CD1c-positive myeloid dendritic cell (primary cell): ENCODE measurements at regions not wholly inside any gene's neighbourhood (a gene's known extent, or its start where the extent isn't known, plus 50 kb on each side); places are given as distances from the start of the nearest gene placed in this dataset.
"Not testable (repeated sequence)": the region's sequence is repeated elsewhere in the genome, so short reads cannot be mapped to it uniquely, and the experiment has no call there.

Source experiments
- DNase-seq: peaks from one replicate; pipeline ENCODE4 v3.0.0-alpha.2; 2016; ENCODE audit errors: extremely low spot score

- DNase-seq = no peak
These were observed 161.7 kb downstream of the SMARCA1 start for GRCh38 chrX:129361576-129361975.

DNA sequence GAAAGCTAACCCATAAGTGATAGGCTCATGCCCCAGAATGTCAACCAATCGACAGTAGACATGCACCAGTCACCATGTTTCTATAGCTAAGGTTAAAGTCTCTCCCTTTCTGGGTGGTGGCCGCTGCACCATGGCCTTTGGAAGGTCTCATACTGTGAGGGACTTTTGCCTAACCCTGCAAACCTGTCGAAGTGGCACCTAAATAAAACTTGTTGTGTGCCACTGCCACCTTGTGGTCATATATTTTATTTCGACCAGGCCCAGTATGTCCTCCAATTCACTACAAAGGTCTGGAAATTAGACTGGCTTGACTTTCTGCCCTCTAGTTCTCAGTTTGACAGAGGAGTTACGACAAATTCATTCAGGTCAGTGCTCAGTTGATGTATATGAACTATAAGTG lies 163.1 kb downstream of the SMARCA1 start:
- DNase-seq = peak; percentile 50

GRCh38 chrX:129359269-129359668 lies 164.0 kb downstream of the SMARCA1 start:
- peak; percentile 1 for DNase-seq

DNA sequence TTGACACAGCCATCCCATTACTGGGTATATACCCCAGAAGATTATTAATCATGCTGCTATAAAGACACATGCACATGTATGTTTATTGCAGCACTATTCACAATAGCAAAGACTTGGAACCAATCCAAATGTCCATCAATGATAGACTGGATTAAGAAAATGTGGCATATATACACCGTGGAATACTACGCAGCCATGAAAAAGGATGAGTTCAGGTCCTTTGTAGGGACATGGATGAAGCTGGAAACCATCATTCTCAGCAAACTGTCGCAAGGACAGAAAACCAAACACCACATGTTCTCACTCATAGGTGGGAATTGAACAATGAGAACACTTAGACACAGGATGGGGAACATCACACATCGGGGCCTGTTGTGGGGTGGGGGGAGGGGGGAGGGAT lies 165.9 kb downstream of the SMARCA1 start:
- not testable (repeated sequence) for DNase-seq

- no peak for DNase-seq
These were observed 176.0 kb downstream of the SMARCA1 start for GRCh38 chrX:129347291-129347690.

GRCh38 chrX:129346574-129346973 lies 176.7 kb downstream of the SMARCA1 start:
- DNase-seq = no peak

GRCh38 chrX:129337264-129337663 lies 186.0 kb downstream of the SMARCA1 start:
- not testable (repeated sequence) for DNase-seq

- no peak for DNase-seq
These were observed 200.2 kb downstream of the SMARCA1 start for GRCh38 chrX:129323115-129323514.

DNA sequence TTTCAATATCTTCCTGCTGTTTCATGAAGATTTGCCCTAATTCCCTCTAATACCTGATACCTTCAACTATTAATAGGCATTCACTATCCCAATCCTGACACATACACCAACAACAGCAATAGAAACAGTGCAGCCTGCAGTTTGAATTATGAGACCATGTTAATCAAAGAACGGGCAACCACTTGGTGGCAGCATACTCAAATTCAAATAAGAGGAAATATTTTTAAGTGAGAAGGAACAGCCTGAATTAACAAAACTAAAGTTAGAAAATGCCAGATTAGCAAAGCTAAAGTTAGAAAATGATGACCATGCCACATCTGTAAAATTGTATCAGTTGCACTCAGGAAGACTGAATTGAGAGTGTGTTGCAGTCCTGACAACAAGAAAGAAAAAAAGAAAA lies 204.9 kb downstream of the SMARCA1 start:
- peak; percentile 8 for DNase-seq

DNA sequence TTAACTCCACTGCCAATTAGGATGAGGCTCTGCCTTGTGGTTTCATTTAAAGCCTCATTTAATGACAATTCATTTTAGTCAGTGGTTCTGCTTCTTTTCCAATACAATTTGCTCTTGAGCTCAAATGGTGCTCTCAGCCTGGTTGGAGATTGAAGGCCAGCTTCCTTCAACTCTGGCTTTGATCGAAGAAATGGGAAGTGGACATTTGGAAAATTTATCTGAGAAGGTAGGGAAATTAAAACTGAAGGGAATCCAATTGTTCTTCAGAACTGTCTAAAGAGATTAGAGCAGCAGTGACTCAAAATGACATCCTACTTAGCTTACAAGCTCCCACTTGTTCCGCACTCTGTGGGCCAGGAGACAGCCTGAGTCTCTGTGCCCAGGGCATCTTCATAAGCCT lies 206.8 kb downstream of the SMARCA1 start:
- DNase-seq = no peak

GRCh38 chrX:129310000-129310399 lies 213.3 kb downstream of the SMARCA1 start:
- no peak for DNase-seq

DNA sequence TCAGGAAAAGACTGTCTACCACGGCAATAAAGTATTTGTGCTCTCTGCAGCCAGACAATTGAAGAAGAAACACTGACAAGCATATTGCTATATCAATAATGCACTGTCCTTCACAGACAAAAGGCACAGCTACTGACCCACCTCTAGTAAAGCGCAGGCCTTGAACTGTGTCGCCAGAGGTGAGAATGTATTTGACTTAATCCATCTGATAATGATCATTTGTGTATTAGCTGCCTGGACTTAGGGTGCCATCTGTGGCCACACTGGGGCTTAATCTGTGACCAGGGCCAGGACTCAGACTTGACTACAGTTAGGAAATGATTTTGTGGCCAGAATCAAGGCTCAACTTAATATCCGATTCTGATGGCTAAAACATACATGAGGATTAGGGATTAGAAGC lies 260.4 kb downstream of the SMARCA1 start:
- no peak for DNase-seq

DNA sequence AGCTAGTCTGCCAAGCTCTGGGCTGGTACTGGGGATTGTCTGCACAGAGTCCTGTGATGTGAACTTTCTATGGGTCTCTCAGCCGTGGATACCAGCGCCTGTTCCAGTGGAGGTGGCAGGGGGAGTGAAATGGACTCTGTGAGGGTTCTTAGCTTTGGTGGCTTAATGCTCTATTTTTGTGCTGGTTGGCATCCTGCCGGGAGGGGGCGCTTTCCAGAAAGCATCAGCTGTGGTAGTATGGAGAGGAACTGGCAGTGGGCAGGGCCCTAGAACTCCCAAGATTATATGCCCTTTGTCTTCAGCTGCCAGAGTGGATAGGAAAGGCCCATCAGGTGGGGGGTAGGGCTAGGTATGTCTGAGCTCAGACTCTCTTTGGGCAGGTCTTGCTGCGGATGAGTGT lies 267.8 kb downstream of the SMARCA1 start:
- not testable (repeated sequence) for DNase-seq

GRCh38 chrX:129249563-129249962 lies 273.7 kb downstream of the SMARCA1 start:
- DNase-seq = no peak

- DNase-seq = no peak
These were observed 275.6 kb downstream of the SMARCA1 start for GRCh38 chrX:129247642-129248041.

- DNase-seq = no peak
These were observed 283.9 kb downstream of the SMARCA1 start for GRCh38 chrX:129239371-129239770.

DNA sequence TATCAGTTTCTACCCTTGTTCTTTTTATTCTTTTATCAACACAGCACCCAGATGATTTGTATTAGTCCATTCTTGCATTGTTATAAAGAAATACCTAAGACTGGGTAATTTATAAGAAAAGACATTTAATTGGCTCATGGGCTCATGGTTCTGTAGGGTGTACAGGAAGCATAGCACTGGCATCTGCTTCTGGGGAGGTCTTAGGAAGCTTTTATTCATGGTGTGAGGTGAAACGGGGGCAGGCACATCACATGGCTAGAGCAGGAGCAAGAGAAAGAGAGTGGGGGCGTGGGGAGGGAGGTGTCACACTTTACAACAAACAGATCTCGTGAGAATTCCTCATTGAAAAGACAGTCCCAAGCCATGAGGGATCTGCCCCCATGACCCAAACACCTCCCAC lies 285.3 kb downstream of the SMARCA1 start:
- no peak for DNase-seq

- DNase-seq = no peak
These were observed 287.4 kb downstream of the SMARCA1 start for GRCh38 chrX:129235903-129236302.

DNA sequence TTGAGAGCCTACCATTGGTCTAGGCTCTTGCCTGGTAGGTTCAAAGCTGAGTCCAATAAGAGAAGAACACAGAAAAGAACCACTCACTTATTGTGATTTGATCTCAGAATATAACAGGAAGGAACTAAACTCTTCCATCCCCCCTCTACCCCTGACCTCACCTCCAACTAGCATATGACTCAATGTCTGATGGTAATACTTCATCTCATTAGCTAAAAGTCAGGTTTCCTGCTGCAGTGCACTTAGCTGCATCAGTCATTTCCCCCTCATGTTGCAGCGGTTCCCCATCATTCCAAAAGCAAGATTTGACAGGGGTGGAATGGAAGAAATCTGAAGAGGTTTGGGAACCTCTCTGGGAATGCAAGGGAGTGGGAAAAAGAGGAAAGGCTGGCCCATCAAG lies 289.5 kb downstream of the SMARCA1 start:
- no peak for DNase-seq

DNA sequence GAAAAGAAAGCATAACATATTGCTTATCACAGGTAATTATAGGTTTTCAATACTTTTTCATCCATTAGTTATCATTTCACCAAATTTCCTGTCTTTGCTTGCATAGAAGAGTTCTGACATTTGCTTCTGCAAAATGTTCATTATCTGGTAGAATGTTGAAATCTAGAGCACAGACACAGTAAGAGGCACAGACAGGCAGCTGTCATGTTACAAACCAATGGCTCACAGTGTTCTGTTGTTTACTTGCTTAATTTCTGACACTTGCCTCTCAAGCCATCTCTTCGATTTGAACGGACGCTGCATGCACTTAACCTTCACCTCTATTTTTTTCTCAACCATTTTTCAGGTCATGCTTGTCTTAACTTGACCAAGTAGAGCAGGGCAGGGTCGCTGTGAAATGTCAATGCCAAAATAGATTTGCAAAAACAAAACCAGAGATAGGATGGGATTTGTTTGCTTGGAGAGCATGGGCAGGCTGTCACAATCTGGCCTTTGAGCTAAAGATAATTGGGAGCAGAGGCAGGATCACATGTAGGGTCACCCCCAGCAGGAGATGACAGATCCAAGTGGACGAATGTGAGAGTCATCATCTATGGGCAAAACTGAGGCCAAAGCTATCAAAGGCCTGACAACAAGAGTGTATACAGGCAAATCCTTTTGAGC lies 292.3 kb downstream of the SMARCA1 start:
- no peak for DNase-seq

DNA sequence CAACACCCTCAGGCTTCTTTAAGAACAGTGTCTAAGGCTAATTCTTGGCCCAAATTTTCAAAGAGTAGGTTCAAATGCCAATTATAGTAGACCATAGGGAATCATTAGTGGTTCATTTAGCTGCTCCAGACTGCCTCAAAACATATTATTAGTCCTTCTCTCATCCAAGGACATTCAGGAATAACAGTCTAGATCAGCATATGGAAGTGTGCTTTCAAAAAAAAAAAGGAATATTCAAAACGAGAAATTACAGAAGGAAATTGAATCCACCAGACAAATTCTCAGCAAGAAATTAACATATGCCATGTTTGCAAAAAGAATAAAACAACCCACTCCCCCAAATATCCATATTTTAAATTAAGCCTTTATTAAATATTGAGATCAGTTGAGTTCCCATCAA lies 293.1 kb downstream of the SMARCA1 start:
- DNase-seq = no peak

DNA sequence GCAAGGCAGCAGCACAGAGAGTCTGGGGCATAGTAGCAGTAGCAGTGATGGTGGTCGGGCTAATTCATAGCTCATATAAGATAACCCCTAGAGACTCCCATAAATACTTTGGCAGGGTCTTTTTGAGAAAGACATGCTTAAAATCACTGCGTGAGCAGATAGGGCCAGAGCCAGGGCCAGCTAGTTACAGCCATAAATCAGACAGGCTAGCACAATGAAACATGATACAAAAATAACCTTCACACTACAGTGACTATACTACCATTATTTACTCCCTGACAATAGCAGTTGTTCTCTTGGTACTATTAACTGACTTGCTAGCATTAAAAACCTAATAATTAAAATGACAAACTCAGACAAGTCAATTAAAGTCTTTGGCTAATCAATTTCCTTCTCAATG lies 295.9 kb downstream of the SMARCA1 start:
- DNase-seq = no peak

DNA sequence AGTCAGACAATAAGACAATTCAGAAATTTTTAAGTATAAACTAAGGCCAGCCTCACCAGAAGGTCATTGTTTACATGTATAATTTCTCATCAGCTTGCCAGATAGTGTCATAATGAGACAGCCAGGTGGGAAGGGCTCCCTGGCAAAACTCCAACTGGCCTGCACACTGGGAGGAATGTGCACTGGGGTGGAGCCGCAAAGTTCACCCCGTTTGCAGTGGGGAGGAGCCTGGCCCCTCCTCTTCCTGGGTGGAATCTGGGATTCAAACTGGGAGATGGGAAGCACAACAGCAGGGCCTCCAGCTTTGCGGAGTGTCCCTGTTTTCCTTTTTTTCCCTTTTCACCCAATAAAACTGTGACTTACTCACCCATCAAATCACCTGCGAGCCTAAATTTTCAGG lies 329.9 kb downstream of the SMARCA1 start:
- no peak for DNase-seq

- DNase-seq = no peak
These were observed 335.1 kb downstream of the SMARCA1 start for GRCh38 chrX:129188231-129188630.
